Vagina (tissue), 2 donors: ENCODE measurements at regions not wholly inside any gene's neighbourhood (a gene's known extent, or its start where the extent isn't known, plus 50 kb on each side); places are given as distances from the start of the nearest gene placed in this dataset.

ENCODE experiments used
- CTCF ChIP-seq, 3 experiments: fragments of 450-650 bp in 2 of 3; fragments of 200-600 bp in 1 of 3; sonication (generic) in 1 of 3; IDR thresholded peaks; one replicate each; pipeline ENCODE4 v1.5.1; 2017 to 2019; ENCODE audit warnings: antibody characterized with exemption in 3 of 3, mild to moderate bottlenecking in 2 of 3, moderate library complexity in 2 of 3
- POLR2A ChIP-seq, 2 donors: fragments of 450-650 bp; IDR thresholded peaks; one replicate each; pipeline ENCODE4 v1.6.1; 2017; ENCODE audit warnings: antibody characterized with exemption in 2 of 2, mild to moderate bottlenecking in 2 of 2, moderate library complexity in 2 of 2
- POLR2AphosphoS5 ChIP-seq, 2 donors: sonication (generic); formaldehyde crosslinking; IDR thresholded peaks; one replicate each; pipeline ENCODE4 v1.9.0; 2017; ENCODE audit warnings: antibody characterized with exemption in 2 of 2, mild to moderate bottlenecking in 2 of 2, low read depth in 1 of 2; ENCODE audit not compliant: insufficient read depth in 1 of 2

- no peak for TF ChIP-seq CTCF (IDR thresholded peaks at IDR 0.05)
- no peak for TF ChIP-seq POLR2AphosphoS5 (IDR thresholded peaks at IDR 0.05; ENCODE audit: insufficient read depth in 1 of 2, low read depth in 1 of 2)
- no peak for TF ChIP-seq POLR2A (IDR thresholded peaks at IDR 0.05)
Measured at GRCh38 chr1:47527653-47528272, 89.9 kb downstream of the FOXD2 start.
